ENCODE measurements at regions not wholly inside any gene's neighbourhood (a gene's known extent, or its start where the extent isn't known, plus 50 kb on each side); places are given as distances from the start of the nearest gene placed in this dataset.

GRCh38 chr4:165656399-165656798, 216.6 kb upstream of the TLL1 start:
- TF ChIP-seq CTCF (IDR thresholded peaks at IDR 0.05) (no peak), POLR2A (IDR thresholded peaks at IDR 0.05) (no peak)
